H9 (cell line): ENCODE measurements at regions not wholly inside any gene's neighbourhood (a gene's known extent, or its start where the extent isn't known, plus 50 kb on each side); places are given as distances from the start of the nearest gene placed in this dataset.

Experiments used
- DNase-seq: peaks from one replicate; pipeline ENCODE4 v3.0.0-alpha.2; 2017
- H2AFZ ChIP-seq: one replicate; pipeline ENCODE4 v1.6.1; 2013; ENCODE audit warnings: mild to moderate bottlenecking, low read length, control low read depth, moderate library complexity
- H2AK5ac ChIP-seq: 2 replicates; pipeline ENCODE4 v1.6.1; 2013; ENCODE audit warnings: low read length, control low read depth, mixed read lengths; ENCODE audit not compliant: insufficient read length
- H2BK120ac ChIP-seq: one replicate; pipeline ENCODE4 v1.6.1; 2013; ENCODE audit warnings: low read depth, mild to moderate bottlenecking, low read length, control low read depth, inconsistent platforms; ENCODE audit not compliant: poor library complexity, severe bottlenecking
- H2BK12ac ChIP-seq: 2 replicates; pipeline ENCODE4 v1.6.1; 2013; ENCODE audit warnings: low read length, control low read depth, mixed read lengths, low read depth; ENCODE audit not compliant: insufficient read length
- H2BK15ac ChIP-seq: 2 replicates; pipeline ENCODE4 v1.6.1; 2013; ENCODE audit warnings: low read depth, low read length, control low read depth
- H2BK20ac ChIP-seq: one replicate; pipeline ENCODE4 v1.6.1; 2013; ENCODE audit warnings: low read depth, mild to moderate bottlenecking, low read length, control low read depth, inconsistent platforms; ENCODE audit not compliant: poor library complexity, severe bottlenecking
- H2BK5ac ChIP-seq: 2 replicates; pipeline ENCODE4 v1.6.1; 2013; ENCODE audit warnings: low read length, control low read depth, mixed read lengths; ENCODE audit not compliant: insufficient read length
- H3K14ac ChIP-seq: 2 replicates; pipeline ENCODE4 v1.6.1; 2013; ENCODE audit warnings: low read length, control low read depth; ENCODE audit not compliant: insufficient read depth
- H3K18ac ChIP-seq: 2 replicates; pipeline ENCODE4 v1.6.1; 2013; ENCODE audit warnings: low read depth, mild to moderate bottlenecking, mixed read lengths, low read length, control low read depth; ENCODE audit not compliant: insufficient read length
- H3K23ac ChIP-seq: 2 replicates; pipeline ENCODE4 v1.6.1; 2013; ENCODE audit warnings: low read length, control low read depth, mixed read lengths, low read depth; ENCODE audit not compliant: insufficient read length
- H3K23me2 ChIP-seq: 2 replicates; pipeline ENCODE4 v1.6.1; 2013; ENCODE audit warnings: low read depth, mild to moderate bottlenecking, mixed read lengths, low read length, control low read depth; ENCODE audit not compliant: insufficient read length, poor library complexity, severe bottlenecking
- H3K27ac ChIP-seq: 2 replicates; pipeline ENCODE4 v1.5.1; 2013; ENCODE audit warnings: low read length, control low read depth, mixed read lengths, low read depth; ENCODE audit not compliant: insufficient read length
- H3K27me3 ChIP-seq: 2 replicates; pipeline ENCODE4 v1.6.1; 2013; ENCODE audit warnings: low read length, control low read depth, inconsistent platforms; ENCODE audit not compliant: insufficient read depth
- H3K4ac ChIP-seq: 2 replicates; pipeline ENCODE4 v1.6.1; 2013; ENCODE audit warnings: low read depth, mild to moderate bottlenecking, control low read depth, inconsistent platforms, low read length, moderate library complexity
- H3K4me1 ChIP-seq: 2 replicates; pipeline ENCODE4 v1.6.1; 2013; ENCODE audit warnings: low read length, control low read depth, inconsistent platforms; ENCODE audit not compliant: insufficient read depth
- H3K4me2 ChIP-seq: 2 replicates; pipeline ENCODE4 v1.6.1; 2013; ENCODE audit warnings: low read length, control low read depth, mixed read lengths; ENCODE audit not compliant: insufficient read length, insufficient read depth
- H3K56ac ChIP-seq: 2 replicates; pipeline ENCODE4 v1.6.1; 2013; ENCODE audit warnings: low read depth, mild to moderate bottlenecking, mixed read lengths, low read length, control low read depth; ENCODE audit not compliant: insufficient read length
- H3K79me1 ChIP-seq: 2 replicates; pipeline ENCODE4 v1.6.1; 2013; ENCODE audit warnings: low read depth, mild to moderate bottlenecking, moderate library complexity, low read length, control low read depth, inconsistent platforms; ENCODE audit not compliant: insufficient read depth, poor library complexity, severe bottlenecking
- H3K79me2 ChIP-seq: 2 replicates; pipeline ENCODE4 v1.6.1; 2013; ENCODE audit warnings: low read length, control low read depth, inconsistent platforms; ENCODE audit not compliant: insufficient read depth
- H3K9ac ChIP-seq: 2 replicates; pipeline ENCODE4 v1.6.1; 2013; ENCODE audit warnings: low read length, control low read depth, mixed read lengths; ENCODE audit not compliant: insufficient read length; ENCODE audit errors: extremely low read depth
- H3K9me3 ChIP-seq: one replicate; pipeline ENCODE4 v1.6.1; 2013; ENCODE audit warnings: low read depth, low read length, inconsistent platforms; ENCODE audit not compliant: control insufficient read depth
- H3T11ph ChIP-seq: one replicate; pipeline ENCODE4 v1.6.1; 2013; ENCODE audit warnings: mild to moderate bottlenecking, low read length, control low read depth, inconsistent platforms
- H4K20me1 ChIP-seq: one replicate; pipeline ENCODE4 v1.6.1; 2013; ENCODE audit not compliant: control insufficient read depth, insufficient read length, insufficient read depth
- H4K5ac ChIP-seq: 2 replicates; pipeline ENCODE4 v1.6.1; 2013; ENCODE audit warnings: low read depth, mild to moderate bottlenecking, mixed read lengths, low read length, control low read depth; ENCODE audit not compliant: insufficient read length
- H4K8ac ChIP-seq: replicated peaks from 2 replicates; pipeline ENCODE4 v1.6.1; 2013; ENCODE audit warnings: low read length, control low read depth, mixed read lengths, low read depth; ENCODE audit not compliant: insufficient read length
- H4K91ac ChIP-seq: 2 replicates; pipeline ENCODE4 v1.6.1; 2013; ENCODE audit warnings: low read depth, mild to moderate bottlenecking, moderate library complexity, mixed read lengths, low read length, control low read depth; ENCODE audit not compliant: insufficient read length
- H3K27ac Mint-ChIP-seq, 3 experiments: 2 replicates in 2 of 3; 3 replicates in 1 of 3; pipeline ENCODE4 v1.8.0; 2020 to 2021; ENCODE audit warnings: mixed read lengths in 3 of 3, mild to moderate bottlenecking in 1 of 3, moderate library complexity in 1 of 3
- H3K27me3 Mint-ChIP-seq: 2 replicates; pipeline ENCODE4 v1.8.0; 2021; ENCODE audit warnings: low read depth, mild to moderate bottlenecking, moderate library complexity, mixed read lengths
- H3K36me3 Mint-ChIP-seq, 3 experiments: 2 replicates in 2 of 3; 3 replicates in 1 of 3; pipeline ENCODE4 v1.8.0; 2020 to 2021; ENCODE audit warnings: low read depth in 3 of 3, mixed read lengths in 3 of 3; ENCODE audit not compliant: insufficient read depth in 1 of 3
- H3K4me1 Mint-ChIP-seq, 2 experiments: 2 replicates each; pipeline ENCODE4 v1.8.0; 2020; ENCODE audit warnings: mixed read lengths in 2 of 2
- H3K4me3 Mint-ChIP-seq, 2 experiments: 2 replicates in 1 of 2; 3 replicates in 1 of 2; pipeline ENCODE4 v1.8.0; 2020 to 2021; ENCODE audit warnings: mild to moderate bottlenecking in 2 of 2, mixed read lengths in 2 of 2, moderate library complexity in 1 of 2
- H3K9me3 Mint-ChIP-seq, 2 experiments: 2 replicates in 1 of 2; 3 replicates in 1 of 2; pipeline ENCODE4 v1.8.0; 2020; ENCODE audit warnings: mild to moderate bottlenecking in 2 of 2, mixed read lengths in 2 of 2, moderate library complexity in 1 of 2
- CTCF ChIP-seq: fragments of 200-600 bp; sonication (generic); conservative IDR thresholded peaks from 3 replicates; pipeline ENCODE4 v1.8.0; 2021; ENCODE audit warnings: antibody characterized with exemption, mild to moderate bottlenecking

GRCh38 chr2:175741164-175741563, 260.9 kb downstream of the LNPK start:
- no peak overlapping the region for H2BK15ac ChIP-seq
- DNase-seq: no peak
- H3K4me3 Mint-ChIP-seq: no peak overlapping the region
- H3K27me3 ChIP-seq: no peaks in the 10 kb centered on the region
- H3K4ac ChIP-seq: no peak overlapping the region
- no peak overlapping the region for H4K8ac ChIP-seq
- H3K9me3 ChIP-seq: no peaks in the 10 kb centered on the region
- H3K27ac ChIP-seq: no peak overlapping the region
- no peak for TF ChIP-seq CTCF
- no peak overlapping the region for H3K23ac ChIP-seq
- no peak overlapping the region for H2AFZ ChIP-seq
- no peak overlapping the region for H2BK12ac ChIP-seq
- peaks cover 22 to 26% of the 10 kb centered on the region in 2 experiments for H3K4me1 Mint-ChIP-seq
- H2BK20ac ChIP-seq: no peak overlapping the region
- H2BK120ac ChIP-seq: no peak overlapping the region
- no peak overlapping the region for H3K27ac Mint-ChIP-seq
- no peak overlapping the region for H3K4me2 ChIP-seq
- H4K5ac ChIP-seq: no peak overlapping the region
- no peaks in the 10 kb centered on the region for H3K9me3 Mint-ChIP-seq
- H2AK5ac ChIP-seq: no peak overlapping the region
- H4K20me1 ChIP-seq: no peaks in the 10 kb centered on the region
- H3K27me3 Mint-ChIP-seq: no peaks in the 10 kb centered on the region
- H3K14ac ChIP-seq: no peak overlapping the region
- H3K79me1 ChIP-seq: no peaks in the 10 kb centered on the region
- H3K23me2 ChIP-seq: no peaks in the 10 kb centered on the region
- H3K56ac ChIP-seq: no peak overlapping the region
- no peak overlapping the region for H3K9ac ChIP-seq
- no peak overlapping the region for H2BK5ac ChIP-seq
- H3K36me3 Mint-ChIP-seq: no peaks in the 10 kb centered on the region
- H3K4me1 ChIP-seq: no peaks in the 10 kb centered on the region; the same call in 1 of the 2 replicates
- H3K79me2 ChIP-seq: no peaks in the 10 kb centered on the region
- H3K18ac ChIP-seq: no peak overlapping the region
- H3T11ph ChIP-seq: no peak overlapping the region
- H4K91ac ChIP-seq: no peak overlapping the region
